Mammary epithelial cell (primary cell): ENCODE measurements at regions not wholly inside any gene's neighbourhood (a gene's known extent, or its start where the extent isn't known, plus 50 kb on each side); places are given as distances from the start of the nearest gene placed in this dataset.

Experiments
- EZH2 ChIP-seq: IDR thresholded peaks from 2 replicates; pipeline ENCODE4 v1.6.1; 2012; ENCODE audit warnings: low read length, inconsistent platforms, borderline replicate concordance
- TF ChIP-seq, protein P1 (sequence below), 2 donors: IDR thresholded peaks in 1 of 2; conservative IDR thresholded peaks in 1 of 2; 2 replicates each; pipeline ENCODE4 v1.5.1; 2011 to 2012; ENCODE audit warnings: inconsistent platforms in 2 of 2, low read length in 2 of 2, mild to moderate bottlenecking in 2 of 2, control low read depth in 1 of 2, low read depth in 1 of 2; ENCODE audit not compliant: insufficient read depth in 1 of 2; ENCODE audit errors: extremely low read depth in 1 of 2

- TF ChIP-seq, protein P1, sequence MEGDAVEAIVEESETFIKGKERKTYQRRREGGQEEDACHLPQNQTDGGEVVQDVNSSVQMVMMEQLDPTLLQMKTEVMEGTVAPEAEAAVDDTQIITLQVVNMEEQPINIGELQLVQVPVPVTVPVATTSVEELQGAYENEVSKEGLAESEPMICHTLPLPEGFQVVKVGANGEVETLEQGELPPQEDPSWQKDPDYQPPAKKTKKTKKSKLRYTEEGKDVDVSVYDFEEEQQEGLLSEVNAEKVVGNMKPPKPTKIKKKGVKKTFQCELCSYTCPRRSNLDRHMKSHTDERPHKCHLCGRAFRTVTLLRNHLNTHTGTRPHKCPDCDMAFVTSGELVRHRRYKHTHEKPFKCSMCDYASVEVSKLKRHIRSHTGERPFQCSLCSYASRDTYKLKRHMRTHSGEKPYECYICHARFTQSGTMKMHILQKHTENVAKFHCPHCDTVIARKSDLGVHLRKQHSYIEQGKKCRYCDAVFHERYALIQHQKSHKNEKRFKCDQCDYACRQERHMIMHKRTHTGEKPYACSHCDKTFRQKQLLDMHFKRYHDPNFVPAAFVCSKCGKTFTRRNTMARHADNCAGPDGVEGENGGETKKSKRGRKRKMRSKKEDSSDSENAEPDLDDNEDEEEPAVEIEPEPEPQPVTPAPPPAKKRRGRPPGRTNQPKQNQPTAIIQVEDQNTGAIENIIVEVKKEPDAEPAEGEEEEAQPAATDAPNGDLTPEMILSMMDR (conservative IDR thresholded peaks at IDR 0.05 in 1 of 2, IDR thresholded peaks at IDR 0.05 in 1 of 2; ENCODE audit: extremely low read depth in 1 of 2, insufficient read depth in 1 of 2, low read depth in 1 of 2, low read length in 2 of 2): no peak
- no peak for TF ChIP-seq EZH2
These were observed 345.4 kb downstream of the ENC1 start for GRCh38 chr5:74295141-74295540.
